ENCODE measurements at regions not wholly inside any gene's neighbourhood (a gene's known extent, or its start where the extent isn't known, plus 50 kb on each side); places are given as distances from the start of the nearest gene placed in this dataset.

DNA sequence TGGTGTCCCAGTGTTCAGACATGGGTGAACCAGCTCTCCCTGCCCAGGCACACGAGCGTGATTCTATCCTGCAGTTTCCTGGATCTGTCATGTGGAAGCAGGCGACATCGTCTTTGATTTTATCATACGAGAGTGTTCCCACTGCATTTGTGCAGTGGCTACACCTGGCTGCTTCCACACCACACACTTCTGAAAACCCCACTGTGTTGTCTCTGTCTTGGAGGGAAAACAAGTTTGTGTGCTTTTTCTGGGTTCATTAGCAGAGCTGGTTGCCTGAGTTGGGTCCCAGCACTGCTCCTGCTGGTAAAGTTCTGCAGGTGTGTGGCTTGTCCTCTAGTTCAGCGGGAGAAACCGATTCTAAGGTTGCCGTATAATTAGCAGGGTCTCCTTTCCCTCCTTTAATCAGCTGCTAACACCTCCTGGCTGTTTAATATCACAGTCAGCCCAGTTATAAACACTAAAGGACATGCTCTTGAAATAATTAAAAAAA lies 58.5 kb upstream of the TWIST2 start:
- DNase-seq (ENCODE audit: low read depth): no peak
- H3K4me3 ChIP-seq (ENCODE audit: low read depth, low read length): no peak overlapping the region
- TF ChIP-seq, protein P1, sequence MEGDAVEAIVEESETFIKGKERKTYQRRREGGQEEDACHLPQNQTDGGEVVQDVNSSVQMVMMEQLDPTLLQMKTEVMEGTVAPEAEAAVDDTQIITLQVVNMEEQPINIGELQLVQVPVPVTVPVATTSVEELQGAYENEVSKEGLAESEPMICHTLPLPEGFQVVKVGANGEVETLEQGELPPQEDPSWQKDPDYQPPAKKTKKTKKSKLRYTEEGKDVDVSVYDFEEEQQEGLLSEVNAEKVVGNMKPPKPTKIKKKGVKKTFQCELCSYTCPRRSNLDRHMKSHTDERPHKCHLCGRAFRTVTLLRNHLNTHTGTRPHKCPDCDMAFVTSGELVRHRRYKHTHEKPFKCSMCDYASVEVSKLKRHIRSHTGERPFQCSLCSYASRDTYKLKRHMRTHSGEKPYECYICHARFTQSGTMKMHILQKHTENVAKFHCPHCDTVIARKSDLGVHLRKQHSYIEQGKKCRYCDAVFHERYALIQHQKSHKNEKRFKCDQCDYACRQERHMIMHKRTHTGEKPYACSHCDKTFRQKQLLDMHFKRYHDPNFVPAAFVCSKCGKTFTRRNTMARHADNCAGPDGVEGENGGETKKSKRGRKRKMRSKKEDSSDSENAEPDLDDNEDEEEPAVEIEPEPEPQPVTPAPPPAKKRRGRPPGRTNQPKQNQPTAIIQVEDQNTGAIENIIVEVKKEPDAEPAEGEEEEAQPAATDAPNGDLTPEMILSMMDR (IDR thresholded peaks at IDR 0.05; ENCODE audit: control insufficient read depth, extremely low read depth, insufficient read depth): no peak

DNA sequence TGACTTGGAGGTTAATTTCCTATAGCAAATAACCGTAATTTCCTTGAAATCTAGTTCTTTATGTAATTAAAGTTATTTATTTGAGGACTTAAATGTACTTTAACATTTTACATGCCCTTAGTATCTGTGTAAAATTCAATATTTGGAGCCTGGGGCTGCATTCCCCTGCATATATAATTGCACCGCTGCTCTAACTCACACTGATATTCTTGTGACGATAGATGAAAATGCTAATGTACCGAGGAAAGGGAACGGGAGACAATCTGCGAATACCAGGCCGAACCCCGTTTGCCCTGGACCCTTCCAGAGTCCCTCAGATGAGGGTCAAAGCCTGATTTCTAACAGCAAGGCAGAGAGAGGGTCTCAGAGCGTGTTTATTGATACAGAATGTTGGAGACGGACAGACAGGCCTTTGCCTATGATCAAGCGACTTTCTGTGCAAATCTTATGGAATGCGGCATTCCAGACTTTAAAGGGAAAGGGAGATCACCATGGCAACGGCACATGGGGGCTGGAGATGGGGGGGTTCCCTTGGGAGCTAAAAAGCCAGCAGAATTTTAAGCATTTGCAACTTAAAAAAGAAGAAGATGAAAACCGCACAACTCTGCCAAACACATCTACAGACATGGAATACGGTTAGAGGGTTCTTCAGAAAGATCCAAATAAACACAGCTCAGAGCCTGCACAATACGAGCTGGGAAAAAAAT lies 57.6 kb upstream of the TWIST2 start:
- TF ChIP-seq, protein P1 (IDR thresholded peaks at IDR 0.05; ENCODE audit: control insufficient read depth, extremely low read depth, insufficient read depth): no peak
- H3K4me3 ChIP-seq (ENCODE audit: low read depth, low read length): no peak overlapping the region
- no peak for DNase-seq (ENCODE audit: low read depth)

GRCh38 chr2:238790833-238791230 lies 57.1 kb upstream of the TWIST2 start:
- H3K4me3 ChIP-seq (ENCODE audit: low read depth, low read length): no peak overlapping the region
- DNase-seq (ENCODE audit: low read depth): no peak
- TF ChIP-seq, protein P1 (IDR thresholded peaks at IDR 0.05; ENCODE audit: control insufficient read depth, extremely low read depth, insufficient read depth): no peak

- DNase-seq (ENCODE audit: low read depth): no peak
- H3K4me3 ChIP-seq (ENCODE audit: low read depth, low read length): no peak overlapping the region
- TF ChIP-seq, protein P1 (IDR thresholded peaks at IDR 0.05; ENCODE audit: control insufficient read depth, extremely low read depth, insufficient read depth): no peak
Observed at GRCh38 chr2:238791354-238791753, 56.5 kb upstream of the TWIST2 start.

- TF ChIP-seq, protein P1 (IDR thresholded peaks at IDR 0.05; ENCODE audit: control insufficient read depth, extremely low read depth, insufficient read depth): no peak
- DNase-seq (ENCODE audit: low read depth): no peak
- H3K4me3 ChIP-seq (ENCODE audit: low read depth, low read length): no peak overlapping the region
Observed at GRCh38 chr2:238793306-238793705, 54.6 kb upstream of the TWIST2 start.

DNA sequence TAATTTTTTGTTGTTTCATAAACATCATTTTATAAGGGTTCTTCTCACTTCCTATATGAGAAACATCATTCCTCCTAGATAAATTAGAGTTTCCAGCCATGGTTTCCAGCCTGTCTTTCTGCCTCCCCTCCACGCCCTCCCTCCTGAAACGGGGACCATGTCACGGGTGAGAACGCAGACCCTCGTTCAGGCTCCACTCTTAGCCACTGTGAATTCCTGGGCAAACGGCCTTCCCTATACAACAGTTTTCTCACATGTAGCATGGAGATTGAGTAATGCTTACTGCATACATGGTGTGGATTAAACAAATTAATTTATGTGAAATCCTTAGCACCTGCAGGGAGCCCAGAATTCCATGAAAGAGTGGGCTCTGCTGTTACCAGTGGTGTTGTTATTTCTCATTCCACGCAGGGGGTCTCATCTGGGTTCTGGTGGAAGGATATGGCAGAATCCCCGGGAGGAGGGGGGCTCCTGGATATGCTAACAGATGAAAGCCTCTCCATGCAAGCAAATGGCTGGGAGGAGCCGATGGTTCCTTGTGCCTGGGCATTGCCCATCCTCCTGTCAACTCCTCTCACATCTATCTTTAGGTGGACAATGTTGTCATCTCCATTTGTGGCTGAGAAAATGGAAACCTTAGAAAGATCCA lies 54.0 kb upstream of the TWIST2 start:
- TF ChIP-seq, protein P1 (IDR thresholded peaks at IDR 0.05; ENCODE audit: control insufficient read depth, extremely low read depth, insufficient read depth): no peak
- no peak overlapping the region for H3K4me3 ChIP-seq (ENCODE audit: low read depth, low read length)
- no peak for DNase-seq (ENCODE audit: low read depth)
